CD4-positive, alpha-beta memory T cell (primary cell): ENCODE measurements at regions not wholly inside any gene's neighbourhood (a gene's known extent, or its start where the extent isn't known, plus 50 kb on each side); places are given as distances from the start of the nearest gene placed in this dataset.
"Not testable (repeated sequence)": the region's sequence is repeated elsewhere in the genome, so short reads cannot be mapped to it uniquely, and the experiment has no call there.

ENCODE experiments used
- CTCF ChIA-PET: fragments of 350-600 bp; sonication (Branson Sonifier 250); formaldehyde crosslinking; loops from one replicate; lab custom pipeline; 2021; ENCODE audit warnings: inconsistent platforms; ENCODE audit not compliant: partially characterized antibody; lab: Charles Lee
- POLR2A ChIA-PET: fragments of 350-600 bp; sonication (Branson Sonifier 250); formaldehyde crosslinking; loops from one replicate; lab custom pipeline; 2021; ENCODE audit not compliant: partially characterized antibody; lab: Charles Lee
- DNase-seq, 5 donors: peaks; one replicate each; pipeline versions ENCODE4 v3.0.0 to v3.0.0-alpha.2; 2020 to 2022; ENCODE audit warnings: mixed read lengths in 1 of 5
- H3K27ac ChIP-seq: one replicate; pipeline ENCODE4 v1.7.0; 2013; ENCODE audit warnings: low read depth, low read length
- H3K27me3 ChIP-seq: 2 replicates; pipeline ENCODE4 v1.7.0; 2013; ENCODE audit warnings: mild to moderate bottlenecking, low read length, moderate library complexity; ENCODE audit not compliant: insufficient read depth
- H3K36me3 ChIP-seq: 2 replicates; pipeline ENCODE4 v1.7.0; 2013; ENCODE audit warnings: mild to moderate bottlenecking, low read length, moderate library complexity; ENCODE audit not compliant: insufficient read depth
- H3K4me1 ChIP-seq: 2 replicates; pipeline ENCODE4 v1.7.0; 2013; ENCODE audit warnings: mild to moderate bottlenecking, low read length, moderate library complexity; ENCODE audit not compliant: insufficient read depth
- H3K4me3 ChIP-seq, 2 donors: one replicate each; pipeline ENCODE4 v1.7.0; 2013; ENCODE audit warnings: low read length in 2 of 2, mild to moderate bottlenecking in 1 of 2
- H3K9me3 ChIP-seq, 2 donors: one replicate each; pipeline ENCODE4 v1.7.0; 2013; ENCODE audit warnings: low read length in 2 of 2, control low read depth in 1 of 2; ENCODE audit not compliant: control insufficient read depth in 1 of 2
- H3K27ac Mint-ChIP-seq, 7 donors: one replicate each; pipeline ENCODE4 v1.8.0; 2020 to 2021; ENCODE audit warnings: mixed read lengths in 7 of 7, mild to moderate bottlenecking in 6 of 7, inconsistent platforms in 3 of 7, moderate library complexity in 3 of 7
- H3K27me3 Mint-ChIP-seq, 2 donors: one replicate each; pipeline ENCODE4 v1.8.0; 2020 to 2021; ENCODE audit warnings: mixed read lengths in 2 of 2
- H3K36me3 Mint-ChIP-seq, 2 donors: one replicate each; pipeline ENCODE4 v1.8.0; 2020 to 2021; ENCODE audit warnings: mixed read lengths in 2 of 2, inconsistent platforms in 1 of 2, mild to moderate bottlenecking in 1 of 2
- H3K4me1 Mint-ChIP-seq, 4 donors: one replicate each; pipeline ENCODE4 v1.8.0; 2020 to 2021; ENCODE audit warnings: mixed read lengths in 4 of 4, mild to moderate bottlenecking in 1 of 4
- H3K4me3 Mint-ChIP-seq, 8 donors: one replicate each; pipeline ENCODE4 v1.8.0; 2020 to 2021; ENCODE audit warnings: mixed read lengths in 8 of 8, mild to moderate bottlenecking in 7 of 8, moderate library complexity in 6 of 8, inconsistent platforms in 3 of 8
- H3K9me3 Mint-ChIP-seq, 8 donors: one replicate each; pipeline ENCODE4 v1.8.0; 2020 to 2021; ENCODE audit warnings: mixed read lengths in 8 of 8, mild to moderate bottlenecking in 5 of 8, inconsistent platforms in 3 of 8, moderate library complexity in 1 of 8
- intact Hi-C: fragments of 100-400 bp; cut with micrococcal nuclease; formaldehyde crosslinking; loops from one replicate; pipeline ENCODE4 v1.15.1; 2023

DNA sequence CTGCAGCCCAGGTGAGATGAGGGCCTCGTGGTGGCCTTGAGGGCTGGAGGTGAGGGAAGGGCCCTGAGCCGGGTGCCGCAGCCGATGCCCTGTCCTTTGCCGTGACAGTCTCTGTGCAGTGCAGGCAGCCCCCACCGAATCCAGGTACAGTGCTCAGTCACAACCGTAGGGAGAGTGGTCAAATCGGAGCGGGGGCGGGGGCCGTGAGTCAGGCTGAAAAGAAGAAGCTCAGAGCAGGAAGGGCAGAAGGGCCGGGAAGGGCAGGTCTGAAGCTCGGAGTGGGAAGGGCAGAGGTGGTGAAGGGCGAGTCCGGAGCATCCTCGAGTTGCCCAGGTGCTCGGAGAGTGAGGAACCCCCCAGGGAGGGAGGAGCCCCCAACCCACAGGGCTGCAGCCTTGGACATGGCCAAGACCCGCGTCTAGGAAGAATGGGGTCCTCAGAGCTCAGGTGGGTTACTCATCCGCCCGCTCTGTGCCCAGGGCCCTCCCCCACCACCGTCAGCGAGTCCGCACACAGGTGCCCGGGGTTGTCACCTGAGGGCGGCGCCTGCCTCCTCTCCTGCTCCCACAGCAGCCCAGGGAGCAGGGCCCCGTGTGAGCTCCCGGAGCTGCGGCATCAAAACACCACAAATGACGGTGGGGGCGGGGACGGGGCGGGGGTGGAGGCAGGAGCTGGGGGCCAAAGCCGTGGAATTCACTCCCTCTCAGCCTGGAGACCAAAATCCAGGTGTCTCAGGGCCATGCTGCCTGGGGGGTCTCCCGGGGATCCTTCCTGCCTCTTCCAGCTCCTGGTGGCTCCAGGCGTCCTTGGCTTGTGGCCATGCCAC is 179.7 kb upstream of the ZNF469 start:
- H3K4me1 ChIP-seq, H3K36me3 Mint-ChIP-seq, H3K9me3 Mint-ChIP-seq, H3K27ac ChIP-seq, CTCF ChIA-PET, H3K4me1 Mint-ChIP-seq, H3K9me3 ChIP-seq, H3K4me3 ChIP-seq, DNase-seq, H3K36me3 ChIP-seq, H3K27ac Mint-ChIP-seq, H3K4me3 Mint-ChIP-seq, H3K27me3 Mint-ChIP-seq, intact Hi-C loops, POLR2A ChIA-PET, H3K27me3 ChIP-seq: not testable (repeated sequence)

DNA sequence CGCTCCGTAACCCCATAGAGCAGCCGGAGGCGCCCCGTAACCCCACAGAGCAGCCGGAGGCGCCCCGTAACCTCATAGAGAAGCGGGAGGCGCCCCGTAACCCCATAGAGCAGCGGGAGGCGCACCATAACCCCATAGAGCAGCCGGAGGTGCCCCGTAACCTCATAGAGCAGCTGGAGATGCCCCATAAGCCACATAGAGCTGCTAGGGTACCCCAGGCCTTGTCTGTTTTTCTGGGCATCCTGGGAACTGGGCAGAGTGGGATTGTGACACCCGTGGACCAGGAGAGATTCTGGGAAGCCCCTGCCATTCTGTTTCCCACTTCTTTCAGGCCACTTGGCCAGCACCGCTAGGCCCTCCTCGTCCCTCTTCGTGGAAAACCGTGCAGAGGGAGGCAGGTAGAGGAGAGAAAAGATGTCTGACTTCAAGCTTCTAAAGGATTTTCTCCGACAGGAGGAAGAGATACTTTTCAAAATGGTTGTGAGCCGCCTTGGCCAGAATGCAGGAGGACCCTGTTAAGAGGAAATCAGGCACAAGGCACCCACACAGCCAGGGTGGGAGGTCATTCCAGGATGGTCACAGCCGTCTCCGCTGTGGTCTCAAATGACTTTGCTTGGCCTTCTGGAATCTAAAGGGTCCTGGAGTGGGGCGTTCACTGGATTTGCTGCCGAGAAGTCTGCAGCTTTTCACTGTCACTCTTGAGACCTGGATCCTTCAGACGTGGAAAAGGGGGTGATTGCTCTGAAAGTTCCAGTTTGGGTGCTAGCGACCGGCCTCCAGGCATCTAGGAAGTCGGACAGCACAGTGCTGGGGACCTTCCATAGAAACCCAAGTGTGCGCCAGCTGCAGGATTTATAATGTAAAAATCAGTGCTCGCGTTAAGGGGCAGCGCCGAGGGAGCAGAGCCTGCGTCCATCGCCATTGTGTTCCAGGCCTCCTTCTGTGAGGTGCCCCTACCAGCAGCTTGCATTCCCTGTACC is 178.3 kb upstream of the ZNF469 start:
- H3K4me3 Mint-ChIP-seq, H3K36me3 ChIP-seq, H3K27ac Mint-ChIP-seq, H3K27me3 Mint-ChIP-seq, H3K9me3 ChIP-seq, DNase-seq, H3K4me1 ChIP-seq, H3K4me3 ChIP-seq, intact Hi-C loops, POLR2A ChIA-PET, H3K27ac ChIP-seq, CTCF ChIA-PET, H3K4me1 Mint-ChIP-seq, H3K9me3 Mint-ChIP-seq, H3K36me3 Mint-ChIP-seq, H3K27me3 ChIP-seq: not testable (repeated sequence)

DNA sequence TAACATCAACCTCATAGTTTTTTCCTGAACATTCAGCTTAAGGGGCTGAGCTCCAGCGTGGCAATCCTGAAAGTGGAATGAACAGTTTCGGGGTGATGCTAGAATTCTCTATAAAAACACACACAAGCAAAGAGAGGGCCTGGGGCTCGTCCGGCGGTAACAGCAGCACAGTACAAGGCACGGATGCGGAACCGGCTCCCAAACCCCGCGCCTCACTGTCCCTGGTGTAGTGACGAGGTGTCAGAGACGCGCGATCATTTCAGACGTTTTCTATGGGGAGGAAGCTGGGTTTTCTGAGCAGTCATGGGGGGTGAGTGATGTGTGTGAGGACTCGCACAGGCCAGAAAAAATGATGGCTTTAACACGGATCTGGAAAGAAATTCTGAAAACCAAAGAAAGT is 177.3 kb upstream of the ZNF469 start:
- POLR2A ChIA-PET, H3K36me3 Mint-ChIP-seq, H3K9me3 Mint-ChIP-seq, intact Hi-C loops, H3K4me1 ChIP-seq, CTCF ChIA-PET, H3K27ac Mint-ChIP-seq, H3K9me3 ChIP-seq, H3K27ac ChIP-seq, H3K4me3 ChIP-seq, H3K4me1 Mint-ChIP-seq, DNase-seq, H3K4me3 Mint-ChIP-seq, H3K27me3 ChIP-seq, H3K36me3 ChIP-seq, H3K27me3 Mint-ChIP-seq: not testable (repeated sequence)

DNA sequence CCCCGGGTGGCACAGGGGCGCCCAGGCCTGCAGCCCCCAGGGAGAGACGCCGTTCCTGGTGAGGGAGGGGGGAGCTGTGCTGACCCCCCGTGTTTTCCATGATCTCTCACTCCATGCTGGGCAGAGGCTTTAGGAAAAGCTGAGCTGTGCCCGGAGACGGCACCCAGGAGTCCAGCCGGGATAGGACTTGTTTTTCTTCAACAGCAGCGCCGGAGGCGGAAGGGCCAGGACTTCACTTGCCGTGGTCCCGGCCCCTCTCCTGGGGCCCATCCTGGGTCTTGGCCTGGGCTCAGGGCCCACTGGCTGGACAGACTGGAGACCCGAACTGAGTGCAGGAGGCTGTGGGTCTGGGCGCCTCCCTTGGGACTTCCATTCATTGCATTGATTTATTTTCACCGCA is 176.8 kb upstream of the ZNF469 start:
- H3K9me3 Mint-ChIP-seq, H3K27ac Mint-ChIP-seq, H3K27ac ChIP-seq, H3K36me3 Mint-ChIP-seq, POLR2A ChIA-PET, intact Hi-C loops, H3K4me1 Mint-ChIP-seq, H3K4me3 Mint-ChIP-seq, H3K4me1 ChIP-seq, H3K4me3 ChIP-seq, H3K27me3 ChIP-seq, H3K9me3 ChIP-seq, CTCF ChIA-PET, DNase-seq, H3K36me3 ChIP-seq, H3K27me3 Mint-ChIP-seq: not testable (repeated sequence)

DNA sequence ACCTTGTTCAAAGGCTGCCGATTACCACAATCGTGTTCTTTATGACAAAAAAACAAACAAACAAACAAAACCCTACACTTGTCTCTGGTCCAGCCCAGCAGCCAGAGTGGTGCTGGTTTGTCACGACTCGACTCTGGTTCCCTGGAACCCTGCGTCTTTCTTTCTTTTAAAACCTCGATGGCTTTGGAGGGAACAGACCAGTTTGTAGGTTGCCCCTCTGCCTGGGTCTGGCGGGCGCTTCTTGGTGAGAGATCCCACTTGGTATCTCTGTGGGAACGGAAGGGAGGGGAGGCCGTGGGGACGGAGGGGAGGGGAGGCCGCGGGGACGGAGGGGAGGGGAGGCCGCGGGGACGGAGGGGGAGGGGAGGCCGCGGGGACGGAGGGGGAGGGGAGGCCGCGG is 176.2 kb upstream of the ZNF469 start:
- H3K9me3 ChIP-seq, POLR2A ChIA-PET, H3K36me3 ChIP-seq, H3K36me3 Mint-ChIP-seq, H3K4me1 ChIP-seq, H3K4me3 Mint-ChIP-seq, DNase-seq, H3K27me3 ChIP-seq, H3K27me3 Mint-ChIP-seq, H3K4me3 ChIP-seq, H3K4me1 Mint-ChIP-seq, intact Hi-C loops, CTCF ChIA-PET, H3K9me3 Mint-ChIP-seq, H3K27ac ChIP-seq, H3K27ac Mint-ChIP-seq: not testable (repeated sequence)

DNA sequence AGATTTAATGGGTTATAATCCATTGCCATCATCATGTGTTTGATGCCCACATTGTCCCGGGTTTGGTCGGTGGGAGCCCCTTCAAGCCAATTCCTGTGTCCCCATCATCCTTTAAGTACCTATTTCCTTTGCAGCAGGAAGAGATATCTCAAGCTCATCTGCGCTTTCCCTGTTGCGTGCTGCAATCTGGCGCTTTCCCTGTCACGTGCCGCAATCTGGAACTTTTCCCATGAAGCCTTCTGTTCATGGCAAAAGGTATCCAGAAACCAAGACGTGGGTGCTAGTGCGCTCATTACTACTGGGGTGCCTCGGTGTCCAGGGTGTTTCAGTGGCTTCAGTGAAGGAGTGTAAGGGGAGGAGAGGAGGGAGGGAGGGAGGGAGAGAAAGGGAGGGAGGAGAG is 174.6 kb upstream of the ZNF469 start:
- no peak overlapping the region for H3K27ac Mint-ChIP-seq
- Histone ChIP-seq H3K36me3 (no peaks in the 10 kb centered on the region), H3K4me3 (no peak overlapping the region), H3K4me1 (no peaks in the 10 kb centered on the region), H3K9me3 (no peaks in the 10 kb centered on the region), H3K27ac (no peak overlapping the region), H3K27me3 (no peaks in the 10 kb centered on the region)
- peaks cover 0 to 3% of the 10 kb centered on the region in 2 donors for H3K27me3 Mint-ChIP-seq
- intact Hi-C loops: no loop called here
- H3K4me1 Mint-ChIP-seq: no peaks in the 10 kb centered on the region
- POLR2A ChIA-PET: no interaction called here
- H3K4me3 Mint-ChIP-seq: no peak overlapping the region
- H3K9me3 Mint-ChIP-seq: peaks cover 0 to 6% (median 0%) of the 10 kb centered on the region in 8 donors
- CTCF ChIA-PET: no interaction called here
- no peaks in the 10 kb centered on the region for H3K36me3 Mint-ChIP-seq
- DNase-seq: no peak

DNA sequence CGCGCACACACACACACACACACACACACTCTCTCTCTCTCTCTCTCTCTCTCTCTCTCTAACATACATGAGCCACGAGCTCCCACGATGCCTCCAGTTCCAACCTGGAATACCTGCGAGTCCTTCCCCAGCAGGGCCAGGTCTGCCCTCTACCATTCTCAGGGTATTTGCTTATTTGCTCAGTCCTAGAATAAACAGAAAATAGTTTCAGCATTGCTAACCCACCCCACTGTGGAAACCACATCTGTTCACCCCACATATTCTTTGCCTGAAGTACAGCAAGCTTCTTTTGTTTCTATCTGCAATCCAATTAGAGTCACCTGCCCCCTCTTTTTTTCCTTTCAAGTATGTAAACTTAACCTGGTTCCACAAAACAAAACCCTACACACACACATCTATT is 174.0 kb upstream of the ZNF469 start:
- H3K36me3 Mint-ChIP-seq, POLR2A ChIA-PET, H3K27me3 ChIP-seq, H3K36me3 ChIP-seq, H3K4me3 Mint-ChIP-seq, H3K9me3 Mint-ChIP-seq, H3K4me1 ChIP-seq, DNase-seq, H3K27ac ChIP-seq, H3K9me3 ChIP-seq, H3K27me3 Mint-ChIP-seq, H3K4me3 ChIP-seq, CTCF ChIA-PET, H3K27ac Mint-ChIP-seq, H3K4me1 Mint-ChIP-seq, intact Hi-C loops: not testable (repeated sequence)
